Liver (tissue), 8 donors: ENCODE measurements at regions not wholly inside any gene's neighbourhood (a gene's known extent, or its start where the extent isn't known, plus 50 kb on each side); places are given as distances from the start of the nearest gene placed in this dataset.

Source experiments
- DNase-seq: peaks from one replicate; pipeline ENCODE4 v3.0.0-alpha.2; 2017; ENCODE audit warnings: low spot score
- H3K27ac ChIP-seq, 2 donors: one replicate each; pipeline ENCODE4 v1.7.0; 2013; ENCODE audit warnings: inconsistent platforms in 2 of 2, low read length in 2 of 2, control low read depth in 1 of 2, low read depth in 1 of 2, mild to moderate bottlenecking in 1 of 2
- H3K27me3 ChIP-seq, 4 donors: one replicate each; pipeline versions ENCODE4 v1.6.1 to v1.7.0; 2013; ENCODE audit warnings: low read length in 3 of 4, inconsistent platforms in 1 of 4, mild to moderate bottlenecking in 1 of 4, moderate library complexity in 1 of 4; ENCODE audit not compliant: control insufficient read depth in 4 of 4, insufficient read depth in 4 of 4
- H3K36me3 ChIP-seq, 4 donors: one replicate each; pipeline versions ENCODE4 v1.6.1 to v1.7.0; 2013; ENCODE audit warnings: low read length in 3 of 4, mild to moderate bottlenecking in 3 of 4, low read depth in 1 of 4, moderate library complexity in 1 of 4; ENCODE audit not compliant: control insufficient read depth in 4 of 4, insufficient read depth in 3 of 4
- H3K4me1 ChIP-seq, 4 donors: one replicate each; pipeline versions ENCODE4 v1.6.1 to v1.7.0; 2013; ENCODE audit warnings: low read length in 3 of 4, mild to moderate bottlenecking in 3 of 4, moderate library complexity in 1 of 4; ENCODE audit not compliant: control insufficient read depth in 4 of 4, insufficient read depth in 4 of 4
- H3K4me3 ChIP-seq, 3 donors: one replicate each; pipeline versions ENCODE4 v1.6.1 to v1.7.0; 2013; ENCODE audit warnings: low read length in 3 of 3, control low read depth in 1 of 3, low read depth in 1 of 3, mild to moderate bottlenecking in 1 of 3
- H3K9ac ChIP-seq, 2 donors: one replicate each; pipeline ENCODE4 v1.7.0; 2013; ENCODE audit warnings: low read length in 2 of 2, mild to moderate bottlenecking in 2 of 2, moderate library complexity in 2 of 2, control low read depth in 1 of 2, low read depth in 1 of 2
- H3K9me3 ChIP-seq, 4 donors: one replicate each; pipeline versions ENCODE4 v1.6.1 to v1.7.0; 2013; ENCODE audit warnings: low read length in 3 of 4; ENCODE audit not compliant: control insufficient read depth in 4 of 4
- ATF3 ChIP-seq: IDR thresholded peaks from 2 replicates; pipeline ENCODE4 v1.6.1; 2016; ENCODE audit warnings: antibody characterized with exemption
- CTCF ChIP-seq: fragments of 150-350 bp; IDR thresholded peaks from 2 replicates; pipeline ENCODE4 v1.5.1; 2017; ENCODE audit warnings: improper control_type of control experiment, low read depth, low read length; ENCODE audit not compliant: missing input control
- EGR1 ChIP-seq, 2 donors: IDR thresholded peaks; 2 replicates each; pipeline ENCODE4 v1.6.1; 2016 to 2018; ENCODE audit warnings: antibody characterized with exemption in 2 of 2, low read depth in 2 of 2
- FOXA1 ChIP-seq: IDR thresholded peaks from 2 replicates; pipeline ENCODE4 v1.6.1; 2016; ENCODE audit warnings: antibody characterized with exemption
- FOXA2 ChIP-seq: IDR thresholded peaks from 2 replicates; pipeline ENCODE4 v1.6.1; 2016; ENCODE audit warnings: antibody characterized with exemption
- GABPA ChIP-seq, 2 donors: IDR thresholded peaks in 1 of 2; conservative IDR thresholded peaks in 1 of 2; 2 replicates each; pipeline ENCODE4 v1.6.1; 2016; ENCODE audit warnings: antibody characterized with exemption in 2 of 2, mild to moderate bottlenecking in 1 of 2, moderate library complexity in 1 of 2
- HNF4A ChIP-seq, 2 donors: conservative IDR thresholded peaks; 2 replicates each; pipeline ENCODE4 v1.6.1; 2016; ENCODE audit warnings: antibody characterized with exemption in 2 of 2, mild to moderate bottlenecking in 2 of 2
- HNF4G ChIP-seq: IDR thresholded peaks from 2 replicates; pipeline ENCODE4 v1.6.1; 2016; ENCODE audit warnings: antibody characterized with exemption
- JUND ChIP-seq, 2 donors: IDR thresholded peaks; 2 replicates each; pipeline ENCODE4 v1.6.1; 2016; ENCODE audit warnings: antibody characterized with exemption in 2 of 2
- MAX ChIP-seq: IDR thresholded peaks from 2 replicates; pipeline ENCODE4 v1.6.1; 2016; ENCODE audit warnings: antibody characterized with exemption
- NR2F2 ChIP-seq: IDR thresholded peaks from 2 replicates; pipeline ENCODE4 v1.6.1; 2016; ENCODE audit warnings: antibody characterized with exemption
- RAD21 ChIP-seq, 2 donors: IDR thresholded peaks; 2 replicates each; pipeline ENCODE4 v1.6.1; 2016; ENCODE audit warnings: antibody characterized with exemption in 2 of 2, mild to moderate bottlenecking in 2 of 2
- REST ChIP-seq: IDR thresholded peaks from 2 replicates; pipeline ENCODE4 v1.6.1; 2016; ENCODE audit warnings: antibody characterized with exemption, mild to moderate bottlenecking
- SP1 ChIP-seq: IDR thresholded peaks from 2 replicates; pipeline ENCODE4 v1.6.1; 2018; ENCODE audit warnings: antibody characterized with exemption, mild to moderate bottlenecking
- TAF1 ChIP-seq: conservative IDR thresholded peaks from 2 replicates; pipeline ENCODE4 v1.6.1; 2016; ENCODE audit warnings: antibody characterized with exemption, mild to moderate bottlenecking
- YY1 ChIP-seq: IDR thresholded peaks from 2 replicates; pipeline ENCODE4 v1.6.1; 2016; ENCODE audit warnings: antibody characterized with exemption, mild to moderate bottlenecking
- ZBTB33 ChIP-seq: IDR thresholded peaks from 2 replicates; pipeline ENCODE4 v1.6.1; 2016; ENCODE audit warnings: antibody characterized with exemption
- WGBS: extraction: QIAGEN DNeasy Blood & Tissue Kit; methylation state at CpG from one replicate; pipeline ENCODE4 v1.1.7; 2013; 5-methylcytosine and 5-hydroxymethylcytosine counted together
- donor health status: healthy.
- donor health status: healthy.
- donor health status: healthy.
- donor health status: healthy.
- donor health status: healthy.

- H3K27ac ChIP-seq = no peak overlapping the region
- peaks cover 0 to 5% (median 2%) of the 10 kb centered on the region in 4 donors for H3K9me3 ChIP-seq
- no peaks in the 10 kb centered on the region for H3K36me3 ChIP-seq
- TF ChIP-seq MAX (no peak), CTCF (no peak), NR2F2 (no peak), TAF1 (no peak), REST (no peak), ATF3 (no peak), JUND (IDR thresholded peaks at IDR 0.05) (no peak), RAD21 (IDR thresholded peaks at IDR 0.05) (no peak), ZBTB33 (no peak), FOXA1 (no peak), HNF4G (no peak), FOXA2 (no peak), HNF4A (conservative IDR thresholded peaks at IDR 0.05) (no peak), YY1 (no peak), EGR1 (IDR thresholded peaks at IDR 0.05; ENCODE audit: low read depth in 2 of 2) (no peak), GABPA (IDR thresholded peaks at IDR 0.05 in 1 of 2, conservative IDR thresholded peaks at IDR 0.05 in 1 of 2) (no peak)
- H3K4me1 ChIP-seq = no peaks in the 10 kb centered on the region
- H3K4me3 ChIP-seq = no peak overlapping the region
- no peak for DNase-seq
- no peak overlapping the region for H3K9ac ChIP-seq
- no peaks in the 10 kb centered on the region for H3K27me3 ChIP-seq
Observed at GRCh38 chr7:42445691-42446090, 208.7 kb upstream of the GLI3 start.

GRCh38 chr7:42440951-42441350 lies 203.9 kb upstream of the GLI3 start:
- Histone ChIP-seq H3K4me3 (no peak overlapping the region), H3K4me1 (no peaks in the 10 kb centered on the region), H3K27me3 (no peaks in the 10 kb centered on the region), H3K36me3 (no peaks in the 10 kb centered on the region), H3K27ac (no peak overlapping the region), H3K9ac (no peak overlapping the region), H3K9me3 (peaks cover 0 to 13% (median 5%) of the 10 kb centered on the region in 4 donors)
- 89% methylated on average over 5 of the region's 5 CpGs for WGBS
- no peak for DNase-seq
- no peak for TF ChIP-seq JUND (IDR thresholded peaks at IDR 0.05)
- no peak for TF ChIP-seq CTCF
- no peak for TF ChIP-seq YY1
- TF ChIP-seq SP1 = no peak
- TF ChIP-seq FOXA2 = no peak
- no peak for TF ChIP-seq ATF3
- no peak for TF ChIP-seq REST
- no peak for TF ChIP-seq HNF4G
- TF ChIP-seq EGR1 (IDR thresholded peaks at IDR 0.05; ENCODE audit: low read depth in 2 of 2) = no peak
- no peak for TF ChIP-seq MAX
- no peak for TF ChIP-seq RAD21 (IDR thresholded peaks at IDR 0.05)
